ENCODE measurements at regions not wholly inside any gene's neighbourhood (a gene's known extent, or its start where the extent isn't known, plus 50 kb on each side); places are given as distances from the start of the nearest gene placed in this dataset.
"Not testable (repeated sequence)": the region's sequence is repeated elsewhere in the genome, so short reads cannot be mapped to it uniquely, and the experiment has no call there.

DNA sequence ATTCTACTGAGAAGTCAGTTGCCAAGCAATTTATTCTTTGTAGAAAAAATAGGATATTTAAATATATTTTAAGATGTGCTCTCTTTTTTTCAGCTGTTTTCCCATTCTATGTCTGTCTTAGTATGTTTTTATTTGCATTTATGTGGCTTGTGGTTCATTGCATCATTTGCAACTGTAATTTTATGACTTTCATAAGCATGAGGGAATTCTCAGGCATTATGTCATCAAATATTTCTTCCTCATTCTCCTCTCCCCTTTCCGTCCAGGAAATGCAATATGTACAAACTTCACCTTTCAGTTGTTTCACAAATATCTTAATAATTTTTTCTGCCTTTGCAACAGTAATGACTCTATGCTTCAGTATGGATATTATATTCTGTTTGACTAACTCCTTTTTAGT is 560.2 kb upstream of the LRATD1 start:
- TF ChIP-seq, protein P1, sequence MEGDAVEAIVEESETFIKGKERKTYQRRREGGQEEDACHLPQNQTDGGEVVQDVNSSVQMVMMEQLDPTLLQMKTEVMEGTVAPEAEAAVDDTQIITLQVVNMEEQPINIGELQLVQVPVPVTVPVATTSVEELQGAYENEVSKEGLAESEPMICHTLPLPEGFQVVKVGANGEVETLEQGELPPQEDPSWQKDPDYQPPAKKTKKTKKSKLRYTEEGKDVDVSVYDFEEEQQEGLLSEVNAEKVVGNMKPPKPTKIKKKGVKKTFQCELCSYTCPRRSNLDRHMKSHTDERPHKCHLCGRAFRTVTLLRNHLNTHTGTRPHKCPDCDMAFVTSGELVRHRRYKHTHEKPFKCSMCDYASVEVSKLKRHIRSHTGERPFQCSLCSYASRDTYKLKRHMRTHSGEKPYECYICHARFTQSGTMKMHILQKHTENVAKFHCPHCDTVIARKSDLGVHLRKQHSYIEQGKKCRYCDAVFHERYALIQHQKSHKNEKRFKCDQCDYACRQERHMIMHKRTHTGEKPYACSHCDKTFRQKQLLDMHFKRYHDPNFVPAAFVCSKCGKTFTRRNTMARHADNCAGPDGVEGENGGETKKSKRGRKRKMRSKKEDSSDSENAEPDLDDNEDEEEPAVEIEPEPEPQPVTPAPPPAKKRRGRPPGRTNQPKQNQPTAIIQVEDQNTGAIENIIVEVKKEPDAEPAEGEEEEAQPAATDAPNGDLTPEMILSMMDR (IDR thresholded peaks at IDR 0.05; ENCODE audit: low read depth, low read length) = no peak
- H3K4me3 ChIP-seq (ENCODE audit: low read depth, low read length) = no peak overlapping the region

DNA sequence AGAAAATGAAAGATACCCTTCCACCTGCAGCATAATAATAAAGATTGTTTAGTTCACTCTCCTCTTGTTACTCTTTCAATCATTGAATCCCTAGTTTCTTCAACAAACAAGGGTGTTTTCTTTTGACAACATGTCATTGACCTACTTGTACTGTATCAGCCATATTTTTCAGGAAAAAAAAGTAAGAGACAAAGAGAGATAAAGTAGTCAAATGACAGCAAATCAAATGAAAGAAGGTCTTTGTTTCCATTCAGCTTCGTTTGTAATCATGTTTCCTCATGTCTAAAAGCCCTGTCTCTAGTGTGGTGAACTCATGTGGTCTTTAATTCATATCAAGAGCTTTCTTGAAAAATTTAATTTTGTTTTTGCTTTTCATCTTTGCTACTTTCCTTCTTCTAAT is 557.8 kb upstream of the LRATD1 start:
- no peak overlapping the region for H3K4me3 ChIP-seq (ENCODE audit: low read depth, low read length)
- TF ChIP-seq, protein P1 (IDR thresholded peaks at IDR 0.05; ENCODE audit: low read depth, low read length) = no peak

GRCh38 chr2:14079576-14079975 is 552.9 kb upstream of the LRATD1 start:
- TF ChIP-seq, protein P1 (IDR thresholded peaks at IDR 0.05; ENCODE audit: low read depth, low read length) = no peak
- no peak overlapping the region for H3K4me3 ChIP-seq (ENCODE audit: low read depth, low read length)

DNA sequence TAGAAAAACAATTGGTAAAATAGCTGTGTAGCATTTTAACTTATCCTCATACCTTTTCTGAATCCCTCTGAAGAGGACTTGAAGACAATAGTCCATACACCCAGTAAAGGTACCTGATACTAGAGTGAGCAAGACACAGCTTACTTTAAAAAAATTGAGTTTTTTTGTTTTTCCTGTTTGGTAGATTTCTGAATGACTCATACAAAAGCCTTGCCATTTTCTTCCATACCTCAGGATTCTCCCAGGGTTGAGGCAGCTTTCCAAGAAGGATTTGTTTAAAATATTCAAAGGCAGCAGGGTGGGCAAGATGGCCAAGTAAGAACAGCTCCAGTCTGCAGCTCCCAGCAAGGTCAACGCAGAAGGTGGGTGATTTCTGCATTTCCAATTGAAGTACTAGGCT is 551.0 kb upstream of the LRATD1 start:
- no peak overlapping the region for H3K4me3 ChIP-seq (ENCODE audit: low read depth, low read length)
- TF ChIP-seq, protein P1 (IDR thresholded peaks at IDR 0.05; ENCODE audit: low read depth, low read length) = no peak

- TF ChIP-seq, protein P1 (IDR thresholded peaks at IDR 0.05; ENCODE audit: low read depth, low read length) = no peak
- H3K4me3 ChIP-seq (ENCODE audit: low read depth, low read length) = no peak overlapping the region
Measured at GRCh38 chr2:14082640-14083039, 549.9 kb upstream of the LRATD1 start.

DNA sequence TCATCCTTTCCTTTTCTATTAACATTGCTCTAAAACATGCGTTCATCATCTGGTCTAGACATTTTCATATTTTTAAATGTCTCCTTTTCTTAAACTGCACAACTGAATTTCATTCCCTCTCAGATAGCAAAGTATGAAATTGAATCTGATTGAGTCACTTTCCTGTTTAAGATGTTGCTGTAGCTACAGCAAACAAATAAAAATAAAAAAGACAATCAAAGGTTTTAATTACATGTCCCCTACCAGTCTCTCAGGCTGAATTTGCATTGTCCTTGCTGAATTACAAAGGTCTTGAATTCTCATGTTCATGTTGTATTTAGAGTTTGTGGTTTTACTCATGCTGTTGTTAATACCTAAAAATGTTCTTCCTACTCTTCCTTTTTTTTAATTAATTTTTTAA is 537.9 kb upstream of the LRATD1 start:
- no peak overlapping the region for H3K4me3 ChIP-seq (ENCODE audit: low read depth, low read length)

GRCh38 chr2:14099101-14099500 is 533.4 kb upstream of the LRATD1 start:
- H3K4me3 ChIP-seq (ENCODE audit: low read depth, low read length) = not testable (repeated sequence)

More for the DNA sequence above, 537.9 kb upstream of the LRATD1 start:
- TF ChIP-seq, protein P1 (IDR thresholded peaks at IDR 0.05; ENCODE audit: low read depth, low read length) = no peak

DNA sequence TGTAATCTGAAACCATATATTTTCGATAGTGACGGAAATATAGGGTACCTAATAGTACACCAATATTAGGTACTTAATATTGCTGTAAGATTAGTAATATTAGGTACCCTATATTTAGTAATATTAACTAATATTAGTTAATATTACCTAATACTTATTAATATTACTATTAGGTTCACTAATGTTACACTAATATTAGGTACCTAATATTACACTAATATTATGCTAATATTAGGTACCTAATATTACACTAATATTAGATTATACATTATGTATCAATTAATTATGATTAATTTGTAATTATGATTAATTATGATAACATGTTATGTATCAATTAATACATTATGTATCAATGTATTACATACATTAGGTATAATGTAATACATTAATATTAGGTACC is 518.2 kb upstream of the LRATD1 start:
- TF ChIP-seq, protein P1 (IDR thresholded peaks at IDR 0.05; ENCODE audit: low read depth, low read length) = no peak

More for the DNA sequence above, 518.2 kb upstream of the LRATD1 start:
- no peak overlapping the region for H3K4me3 ChIP-seq (ENCODE audit: low read depth, low read length)
